ENCODE measurements at regions not wholly inside any gene's neighbourhood (a gene's known extent, or its start where the extent isn't known, plus 50 kb on each side); places are given as distances from the start of the nearest gene placed in this dataset.

- DNase-seq (ENCODE audit: extremely low read depth, low read depth), result peak; percentile 86
- no peak for TF ChIP-seq CTCF (IDR thresholded peaks at IDR 0.05; ENCODE audit: low read depth, low read length, missing control alignments)
- H3K4me3 ChIP-seq (replicated peaks; ENCODE audit: low read depth, low read length), result no peak overlapping the region
These were observed 289.6 kb upstream of the NFE2L3 start for GRCh38 chr7:25862261-25863004.

- no peak for DNase-seq (ENCODE audit: extremely low read depth, low read depth)
- H3K4me3 ChIP-seq (replicated peaks; ENCODE audit: low read depth, low read length), result no peak overlapping the region
- no peak for TF ChIP-seq CTCF (IDR thresholded peaks at IDR 0.05; ENCODE audit: low read depth, low read length, missing control alignments)
These were observed 288.8 kb upstream of the NFE2L3 start for GRCh38 chr7:25863005-25863728.

- no peak for DNase-seq (ENCODE audit: extremely low read depth, low read depth)
- H3K4me3 ChIP-seq (replicated peaks; ENCODE audit: low read depth, low read length), result no peak overlapping the region
- TF ChIP-seq CTCF (IDR thresholded peaks at IDR 0.05; ENCODE audit: low read depth, low read length, missing control alignments), result no peak
These were observed 288.3 kb upstream of the NFE2L3 start for GRCh38 chr7:25863729-25864110.

GRCh38 chr7:25864511-25864910 lies 287.5 kb upstream of the NFE2L3 start:
- DNase-seq (ENCODE audit: extremely low read depth, low read depth), result no peak
- no peak overlapping the region for H3K4me3 ChIP-seq (replicated peaks; ENCODE audit: low read depth, low read length)
- TF ChIP-seq CTCF (IDR thresholded peaks at IDR 0.05; ENCODE audit: low read depth, low read length, missing control alignments), result no peak

- TF ChIP-seq CTCF (IDR thresholded peaks at IDR 0.05; ENCODE audit: low read depth, low read length, missing control alignments), result no peak
- H3K4me3 ChIP-seq (replicated peaks; ENCODE audit: low read depth, low read length), result no peak overlapping the region
- DNase-seq (ENCODE audit: extremely low read depth, low read depth), result no peak
These were observed 286.9 kb upstream of the NFE2L3 start for GRCh38 chr7:25864943-25865751.

- DNase-seq (ENCODE audit: extremely low read depth, low read depth), result no peak
- TF ChIP-seq CTCF (IDR thresholded peaks at IDR 0.05; ENCODE audit: low read depth, low read length, missing control alignments), result no peak
- no peak overlapping the region for H3K4me3 ChIP-seq (replicated peaks; ENCODE audit: low read depth, low read length)
These were observed 283.5 kb upstream of the NFE2L3 start for GRCh38 chr7:25868509-25868908.
